ENCODE measurements at regions not wholly inside any gene's neighbourhood (a gene's known extent, or its start where the extent isn't known, plus 50 kb on each side); places are given as distances from the start of the nearest gene placed in this dataset.

GRCh38 chr3:168233001-168233400 lies 137.3 kb upstream of the GOLIM4 start:
- no peak for DNase-seq (ENCODE audit: low spot score)

DNA sequence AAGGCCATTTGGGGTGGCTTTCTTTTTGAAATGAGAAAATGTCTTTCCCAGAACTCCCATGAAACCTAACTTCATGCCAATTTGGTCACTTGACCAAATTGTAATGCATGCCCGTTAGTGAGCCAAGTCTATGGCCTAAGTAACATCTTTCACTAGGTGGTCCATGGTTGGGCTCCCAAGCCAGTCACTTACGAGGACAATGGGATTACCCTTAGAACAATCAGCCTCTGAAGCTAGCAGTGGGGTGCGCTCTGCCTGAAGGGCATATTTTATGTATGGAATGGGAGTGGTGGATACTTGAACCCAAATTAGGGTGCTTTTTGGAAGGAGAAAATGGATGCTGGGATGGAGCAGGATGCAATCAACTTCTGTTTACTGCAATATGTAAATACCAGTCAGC lies 127.4 kb upstream of the GOLIM4 start:
- no peak for DNase-seq (ENCODE audit: low spot score)

GRCh38 chr3:168220556-168220955 lies 124.8 kb upstream of the GOLIM4 start:
- DNase-seq (ENCODE audit: low spot score): peak; percentile 71

- no peak for DNase-seq (ENCODE audit: low spot score)
Measured at GRCh38 chr3:168219530-168219929, 123.8 kb upstream of the GOLIM4 start.

DNA sequence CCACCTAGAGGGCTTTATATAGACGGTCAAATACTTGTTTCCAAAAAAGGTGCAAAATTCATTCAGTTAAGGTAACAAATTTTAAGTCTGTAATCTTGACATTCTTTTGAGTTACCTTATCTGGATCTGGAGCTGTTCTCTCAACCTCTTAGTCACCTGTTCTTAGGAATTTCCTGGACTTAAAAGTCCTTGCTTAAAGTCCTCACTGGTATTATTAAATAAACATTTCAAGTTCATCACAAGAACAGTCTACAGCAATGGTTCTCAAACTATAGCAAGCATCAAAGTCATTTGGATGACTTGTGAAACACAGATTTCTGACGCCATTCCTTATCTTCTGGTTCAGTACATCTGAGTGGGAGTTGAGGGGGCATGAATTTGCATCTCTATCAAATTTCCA lies 122.9 kb upstream of the GOLIM4 start:
- DNase-seq (ENCODE audit: low spot score): no peak

- DNase-seq (ENCODE audit: low spot score): no peak
Measured at GRCh38 chr3:168216851-168217250, 121.1 kb upstream of the GOLIM4 start.

DNA sequence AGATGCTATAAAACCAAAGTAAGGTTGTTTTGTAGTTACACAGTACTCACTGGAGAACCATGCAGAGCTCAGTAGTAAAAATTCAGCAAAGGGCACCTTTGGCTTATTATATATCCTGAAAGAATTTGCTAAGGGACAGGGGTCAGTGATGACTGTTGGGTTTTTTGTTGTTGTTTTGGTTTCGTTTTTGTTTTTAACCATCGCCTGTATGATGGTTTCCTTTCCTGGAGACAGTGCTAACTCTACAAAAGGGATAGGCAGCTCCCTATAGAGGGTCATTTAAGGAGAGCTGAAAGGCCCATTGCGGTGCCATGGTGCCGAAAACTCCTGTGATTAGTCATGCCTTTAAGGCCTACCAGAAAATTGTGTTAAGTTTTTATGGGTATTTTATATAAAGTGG lies 118.2 kb upstream of the GOLIM4 start:
- DNase-seq (ENCODE audit: low spot score): no peak

- peak; percentile 64 for DNase-seq (ENCODE audit: low spot score)
Measured at GRCh38 chr3:168212664-168213285, 117.1 kb upstream of the GOLIM4 start.

DNA sequence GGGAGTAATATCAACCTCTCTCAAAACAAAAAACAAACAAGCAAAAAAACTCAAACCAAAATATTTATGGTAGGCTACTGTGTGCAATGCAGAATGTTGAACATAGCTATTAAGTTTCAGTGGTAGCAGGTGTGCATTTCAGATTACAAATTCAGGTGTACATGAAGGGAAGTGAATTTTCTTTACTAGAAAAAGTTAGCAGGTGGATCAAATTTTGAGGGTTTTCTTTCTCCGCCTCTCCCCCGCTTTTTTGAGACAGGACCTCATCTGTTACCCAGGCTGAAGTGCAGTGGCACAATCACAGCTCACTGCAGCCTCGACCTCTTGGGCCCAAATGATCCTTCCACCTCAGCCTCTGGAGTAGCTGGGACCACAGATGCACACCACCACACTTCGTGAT lies 109.7 kb upstream of the GOLIM4 start:
- DNase-seq (ENCODE audit: low spot score): no peak

GRCh38 chr3:168197162-168197561 lies 101.4 kb upstream of the GOLIM4 start:
- no peak for DNase-seq (ENCODE audit: low spot score)

DNA sequence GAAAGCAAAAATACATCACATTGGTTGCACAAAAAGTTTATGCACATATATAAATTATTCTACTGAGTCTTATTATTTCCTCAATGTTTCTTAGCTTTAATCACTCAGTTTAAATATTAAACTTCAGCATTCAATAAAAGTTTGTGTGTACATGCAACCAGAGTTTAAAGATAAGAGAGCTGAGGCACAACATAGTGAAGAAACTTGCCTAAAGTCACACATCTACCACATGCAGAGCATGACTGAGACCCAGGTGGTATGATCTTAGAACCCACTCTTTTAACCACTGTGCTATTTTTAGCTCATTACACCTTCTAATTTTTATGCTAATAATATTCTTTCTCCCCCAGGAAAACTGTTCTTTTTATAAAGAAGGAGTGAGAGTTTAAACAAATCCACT lies 96.1 kb upstream of the GOLIM4 start:
- DNase-seq (ENCODE audit: low spot score): no peak

- DNase-seq (ENCODE audit: low spot score): no peak
Measured at GRCh38 chr3:168187233-168187632, 91.5 kb upstream of the GOLIM4 start.

- DNase-seq (ENCODE audit: low spot score): no peak
Measured at GRCh38 chr3:168186293-168186983, 90.7 kb upstream of the GOLIM4 start.

DNA sequence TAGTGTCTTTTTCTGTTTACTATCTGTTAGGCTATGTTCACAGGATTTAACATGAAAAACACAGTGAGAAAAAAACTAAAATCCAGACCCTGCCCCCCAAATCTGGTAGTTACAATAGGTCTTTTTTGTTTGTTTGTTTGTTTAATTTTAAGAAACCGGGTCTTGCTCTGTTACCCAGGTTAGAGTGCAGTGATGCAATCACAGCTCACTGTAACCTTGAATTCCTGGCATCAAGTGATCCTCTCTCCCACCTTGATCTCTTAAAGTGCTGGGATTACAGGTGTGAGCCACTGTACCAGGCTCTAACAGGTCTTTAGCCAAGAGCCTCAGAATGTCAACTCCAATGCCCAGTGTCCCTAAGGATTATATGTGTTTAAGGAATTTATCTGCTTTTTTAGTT lies 88.0 kb upstream of the GOLIM4 start:
- DNase-seq (ENCODE audit: low spot score): no peak

DNA sequence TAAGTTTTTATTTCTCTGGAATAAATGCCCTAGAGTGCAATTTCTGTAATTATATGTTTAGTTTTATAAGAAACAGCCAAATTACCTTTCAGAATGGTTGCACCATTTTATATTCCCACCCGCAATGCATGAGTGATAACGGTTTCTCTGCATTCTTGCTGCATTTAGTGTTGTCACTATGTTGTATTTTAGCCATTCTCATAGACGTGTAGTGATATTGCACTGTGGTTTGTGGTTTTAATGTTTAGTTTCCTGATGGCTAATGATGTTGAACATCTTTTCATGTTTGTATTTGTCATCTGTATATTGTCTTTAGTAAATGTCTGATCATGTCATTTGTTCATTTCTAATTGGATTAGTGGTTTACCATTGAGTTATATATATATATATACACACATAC lies 73.0 kb upstream of the GOLIM4 start:
- no peak for DNase-seq (ENCODE audit: low spot score)

- peak; percentile 81 for DNase-seq (ENCODE audit: low spot score)
Measured at GRCh38 chr3:168165390-168166269, 69.9 kb upstream of the GOLIM4 start.

GRCh38 chr3:168162172-168162571 lies 66.4 kb upstream of the GOLIM4 start:
- DNase-seq (ENCODE audit: low spot score): peak; percentile 8

DNA sequence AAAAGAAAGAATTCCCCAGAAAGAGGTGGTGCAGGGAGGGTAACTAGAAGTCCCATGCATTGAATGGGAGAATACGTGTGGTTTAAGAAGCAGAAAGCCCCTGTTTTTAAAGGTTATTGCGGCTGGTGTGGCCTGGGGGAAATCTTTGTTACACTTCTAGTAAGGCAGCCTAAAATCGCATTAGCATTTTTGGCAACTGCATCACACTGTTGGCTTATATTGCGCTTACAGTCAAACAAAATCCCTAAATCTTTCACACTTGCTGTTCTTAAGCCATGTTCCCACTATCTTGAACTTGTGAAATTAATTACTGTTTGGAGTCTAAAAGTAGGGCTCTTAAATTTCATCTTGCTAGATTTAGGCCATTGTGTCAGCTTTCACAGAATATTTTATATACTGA lies 66.0 kb upstream of the GOLIM4 start:
- no peak for DNase-seq (ENCODE audit: low spot score)

DNA sequence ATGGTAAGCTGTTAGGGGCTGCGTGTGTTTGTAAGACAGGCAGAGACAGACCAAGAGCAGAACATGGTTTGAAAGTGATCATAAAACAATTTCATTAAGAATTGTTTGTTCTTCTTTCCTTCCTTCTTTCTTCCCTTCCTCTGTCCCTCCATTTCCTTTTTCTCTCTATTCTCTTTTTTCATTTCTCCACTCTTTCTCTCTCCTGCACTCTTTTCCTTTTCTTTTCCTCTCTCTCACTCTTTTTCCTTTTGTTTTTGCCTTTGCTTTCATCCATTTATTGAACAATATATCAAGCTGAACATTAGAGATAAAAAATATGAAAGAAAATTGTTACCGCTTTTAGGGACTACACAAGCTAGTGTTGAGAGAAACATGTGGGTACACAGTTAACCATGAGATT lies 62.2 kb upstream of the GOLIM4 start:
- no peak for DNase-seq (ENCODE audit: low spot score)

- no peak for DNase-seq (ENCODE audit: low spot score)
Measured at GRCh38 chr3:168157099-168157700, 61.5 kb upstream of the GOLIM4 start.

GRCh38 chr3:168156479-168156878 lies 60.8 kb upstream of the GOLIM4 start:
- no peak for DNase-seq (ENCODE audit: low spot score)

GRCh38 chr3:168155303-168155702 lies 59.6 kb upstream of the GOLIM4 start:
- DNase-seq (ENCODE audit: low spot score): no peak

DNA sequence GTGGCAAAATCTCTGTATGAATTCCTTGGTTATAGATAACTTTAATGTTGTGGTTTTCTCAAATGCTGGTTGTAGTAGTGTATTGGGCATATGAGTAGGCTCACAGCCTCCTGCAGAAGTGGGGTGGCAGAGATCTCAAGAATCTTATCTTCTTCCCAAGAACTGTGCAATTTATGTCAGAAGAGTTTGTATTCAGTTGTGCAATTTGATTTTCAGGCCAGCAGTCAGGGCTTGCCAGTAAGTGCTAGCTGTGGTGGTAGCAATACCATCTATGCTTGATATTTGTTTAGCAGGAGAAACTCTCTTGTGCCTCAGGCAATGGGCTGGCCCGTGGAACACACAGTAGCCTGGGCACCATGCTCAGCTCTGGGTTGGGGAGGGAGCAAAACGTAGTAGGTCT lies 58.4 kb upstream of the GOLIM4 start:
- no peak for DNase-seq (ENCODE audit: low spot score)

Measured in COLO829 (cell line).